Brain microvascular endothelial cell (primary cell): ENCODE measurements at regions not wholly inside any gene's neighbourhood (a gene's known extent, or its start where the extent isn't known, plus 50 kb on each side); places are given as distances from the start of the nearest gene placed in this dataset.

Source experiments
- DNase-seq: peaks from one replicate; pipeline ENCODE4 v3.0.0-alpha.2; 2020
- H3K27ac ChIP-seq: fragments of 250-450 bp; sonication (Bioruptor Pico); 2 replicates; pipeline ENCODE4 v1.5.1; 2020; ENCODE audit warnings: mild to moderate bottlenecking, moderate library complexity
- H3K27me3 ChIP-seq: fragments of 250-450 bp; sonication (Bioruptor Pico); replicated peaks from 2 replicates; pipeline ENCODE4 v1.5.1; 2020; ENCODE audit warnings: mild to moderate bottlenecking
- H3K36me3 ChIP-seq: fragments of 250-450 bp; sonication (Bioruptor Pico); replicated peaks from 2 replicates; pipeline ENCODE4 v1.5.1; 2020; ENCODE audit warnings: mild to moderate bottlenecking
- H3K4me3 ChIP-seq: 2 replicates; pipeline ENCODE4 v1.5.1; 2011; ENCODE audit warnings: low read depth, mild to moderate bottlenecking, control low read depth, low read length, moderate library complexity
- in situ Hi-C: cut with HindIII; loops from 2 replicates; pipeline ENCODE4 v1.10.0; 2017; ENCODE audit warnings: low sequenced_read_pairs, low pct_ligation_motif_present
- TF ChIP-seq, protein P1 (sequence below): IDR thresholded peaks from 2 replicates; pipeline ENCODE4 v1.5.1; 2011; ENCODE audit warnings: low read depth, mild to moderate bottlenecking, moderate library complexity, low read length, control low read depth, inconsistent platforms; ENCODE audit errors: missing control alignments

DNA sequence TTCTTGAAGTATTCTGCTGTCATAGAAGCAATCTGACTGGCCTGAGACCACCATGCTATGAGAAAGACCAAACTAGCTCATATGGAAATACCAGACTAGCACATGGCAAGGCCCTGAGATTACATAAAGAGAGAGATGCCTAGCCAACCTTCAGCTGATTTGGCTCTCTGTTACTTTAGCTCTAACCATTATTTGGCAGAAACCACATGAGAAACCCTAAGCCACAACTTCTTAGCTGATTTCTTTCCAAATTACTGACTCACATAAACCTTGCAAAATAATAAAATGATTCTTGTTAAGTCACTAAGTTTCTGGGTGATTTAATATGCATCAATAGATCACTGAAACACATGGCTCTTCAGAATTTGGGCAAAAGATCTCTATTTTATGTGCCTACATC lies 295.0 kb upstream of the ZNF521 start:
- Histone ChIP-seq H3K27ac (no peak overlapping the region), H3K4me3 (no peak overlapping the region), H3K36me3 (no peaks in the 10 kb centered on the region), H3K27me3 (no peaks in the 10 kb centered on the region)
- no peak for DNase-seq
- in situ Hi-C loops = no loop called here
- TF ChIP-seq, protein P1, sequence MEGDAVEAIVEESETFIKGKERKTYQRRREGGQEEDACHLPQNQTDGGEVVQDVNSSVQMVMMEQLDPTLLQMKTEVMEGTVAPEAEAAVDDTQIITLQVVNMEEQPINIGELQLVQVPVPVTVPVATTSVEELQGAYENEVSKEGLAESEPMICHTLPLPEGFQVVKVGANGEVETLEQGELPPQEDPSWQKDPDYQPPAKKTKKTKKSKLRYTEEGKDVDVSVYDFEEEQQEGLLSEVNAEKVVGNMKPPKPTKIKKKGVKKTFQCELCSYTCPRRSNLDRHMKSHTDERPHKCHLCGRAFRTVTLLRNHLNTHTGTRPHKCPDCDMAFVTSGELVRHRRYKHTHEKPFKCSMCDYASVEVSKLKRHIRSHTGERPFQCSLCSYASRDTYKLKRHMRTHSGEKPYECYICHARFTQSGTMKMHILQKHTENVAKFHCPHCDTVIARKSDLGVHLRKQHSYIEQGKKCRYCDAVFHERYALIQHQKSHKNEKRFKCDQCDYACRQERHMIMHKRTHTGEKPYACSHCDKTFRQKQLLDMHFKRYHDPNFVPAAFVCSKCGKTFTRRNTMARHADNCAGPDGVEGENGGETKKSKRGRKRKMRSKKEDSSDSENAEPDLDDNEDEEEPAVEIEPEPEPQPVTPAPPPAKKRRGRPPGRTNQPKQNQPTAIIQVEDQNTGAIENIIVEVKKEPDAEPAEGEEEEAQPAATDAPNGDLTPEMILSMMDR = no peak

DNA sequence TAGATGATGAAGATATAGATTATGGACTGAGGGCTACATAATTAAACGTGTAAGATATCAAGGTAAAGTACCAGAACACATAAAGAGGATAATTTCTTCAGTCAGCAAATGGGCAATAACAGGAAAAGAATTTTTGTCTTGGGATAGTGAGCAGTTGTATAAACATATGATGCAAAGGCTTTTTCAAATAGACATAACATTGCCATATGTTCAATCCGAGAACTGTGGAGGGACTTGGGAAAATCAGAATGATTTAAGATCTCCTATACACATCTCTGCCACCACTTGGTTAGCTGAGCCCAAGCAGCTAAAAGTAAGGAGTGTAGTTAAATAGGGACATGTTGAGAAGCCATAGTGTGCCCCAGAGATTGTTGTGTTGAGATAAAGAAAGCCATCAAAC lies 287.6 kb upstream of the ZNF521 start:
- no peaks in the 10 kb centered on the region for H3K27me3 ChIP-seq
- no peak for DNase-seq
- in situ Hi-C loops = no loop called here
- no peaks in the 10 kb centered on the region for H3K36me3 ChIP-seq
- no peak overlapping the region for H3K27ac ChIP-seq
- TF ChIP-seq, protein P1 = no peak
- no peak overlapping the region for H3K4me3 ChIP-seq

DNA sequence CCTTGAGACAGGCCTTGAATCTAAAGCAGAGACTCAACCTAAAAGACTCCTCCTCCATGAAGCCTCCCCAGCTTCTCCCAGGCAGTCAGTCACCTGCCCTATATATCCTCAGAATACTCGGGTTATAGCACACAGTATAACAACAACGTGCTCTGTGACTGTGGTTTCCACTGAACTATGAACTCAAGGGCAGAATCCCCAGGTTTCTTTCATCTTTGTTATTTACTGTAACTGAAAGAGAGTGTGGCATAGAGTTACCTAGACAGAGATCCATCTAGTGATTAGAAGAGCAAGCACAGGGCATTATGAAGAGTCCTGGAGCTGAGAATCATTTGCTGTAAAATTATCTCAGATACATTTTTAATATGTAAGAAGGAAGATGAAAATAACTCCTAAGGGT lies 281.6 kb upstream of the ZNF521 start:
- DNase-seq = no peak
- no peak overlapping the region for H3K27ac ChIP-seq
- H3K4me3 ChIP-seq = no peak overlapping the region
- in situ Hi-C loops = no loop called here
- H3K27me3 ChIP-seq = no peaks in the 10 kb centered on the region
- TF ChIP-seq, protein P1 = no peak
- H3K36me3 ChIP-seq = no peaks in the 10 kb centered on the region

DNA sequence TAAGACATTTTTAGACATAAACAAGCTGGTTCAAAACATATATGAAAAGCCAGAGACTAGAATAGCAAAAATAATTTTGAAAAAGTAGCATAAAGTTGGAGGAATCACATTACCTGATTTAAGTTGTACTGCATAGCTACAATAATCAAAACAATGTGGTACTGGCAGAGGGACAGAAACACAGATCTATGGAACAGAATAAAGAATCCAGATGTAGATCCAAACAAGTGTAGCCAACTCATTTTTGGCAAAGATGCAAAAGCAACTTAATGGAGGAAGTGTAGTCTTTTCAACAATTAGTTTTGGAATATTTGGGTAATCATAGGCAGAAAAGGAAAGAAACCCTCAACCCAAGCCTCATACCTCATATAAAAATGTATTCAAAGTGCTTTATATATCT lies 278.7 kb upstream of the ZNF521 start:
- Histone ChIP-seq H3K4me3 (no peak overlapping the region), H3K36me3 (no peaks in the 10 kb centered on the region), H3K27me3 (no peaks in the 10 kb centered on the region), H3K27ac (no peak overlapping the region)
- no peak for DNase-seq
- TF ChIP-seq, protein P1 = no peak
- in situ Hi-C loops = no loop called here

DNA sequence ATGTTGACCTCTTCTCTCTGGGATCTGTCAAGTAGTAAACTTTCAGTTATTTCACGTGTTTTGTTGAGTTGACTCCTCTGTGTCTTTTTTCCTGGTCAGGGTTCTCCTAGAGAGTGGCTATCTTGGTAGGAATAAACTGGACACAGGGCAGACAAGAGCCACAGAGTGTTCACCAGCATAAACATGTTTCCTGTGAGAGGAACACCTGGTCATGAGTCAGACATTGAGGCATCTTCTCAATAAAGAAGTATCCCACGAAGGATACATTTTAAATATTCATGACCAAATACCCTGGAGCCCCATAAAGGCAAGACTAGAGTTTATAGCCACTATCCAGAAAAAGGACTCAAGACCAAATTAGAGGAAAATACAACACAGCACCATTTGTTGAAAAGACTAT lies 269.7 kb upstream of the ZNF521 start:
- TF ChIP-seq, protein P1 = no peak
- Histone ChIP-seq H3K36me3 (no peaks in the 10 kb centered on the region), H3K27me3 (no peaks in the 10 kb centered on the region), H3K4me3 (no peak overlapping the region), H3K27ac (no peak overlapping the region)
- in situ Hi-C loops = no loop called here
- DNase-seq = no peak

DNA sequence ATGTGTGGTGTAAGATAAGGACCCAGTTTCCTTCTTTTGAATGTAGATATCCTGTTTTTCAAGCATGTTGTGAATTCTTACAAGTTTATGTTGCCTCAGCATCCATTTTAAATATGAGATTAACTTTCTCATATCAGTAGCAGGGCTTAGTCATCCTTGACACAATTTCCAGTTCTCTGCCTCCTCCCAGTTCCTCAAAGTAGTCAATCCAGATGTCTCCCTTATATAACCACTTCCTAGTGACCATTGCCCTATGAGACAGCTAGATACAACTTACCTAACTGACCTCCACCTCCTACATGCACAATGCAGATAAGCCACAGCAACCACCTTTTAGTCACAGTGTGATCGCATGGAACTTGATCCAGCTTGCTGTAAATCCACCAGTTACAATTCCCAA lies 269.2 kb upstream of the ZNF521 start:
- in situ Hi-C loops = no loop called here
- no peaks in the 10 kb centered on the region for H3K36me3 ChIP-seq
- no peak overlapping the region for H3K4me3 ChIP-seq
- TF ChIP-seq, protein P1 = no peak
- H3K27me3 ChIP-seq = no peaks in the 10 kb centered on the region
- no peak overlapping the region for H3K27ac ChIP-seq
- DNase-seq = peak; percentile 20
